ENCODE measurements at regions not wholly inside any gene's neighbourhood (a gene's known extent, or its start where the extent isn't known, plus 50 kb on each side); places are given as distances from the start of the nearest gene placed in this dataset.
"Not testable (repeated sequence)": the region's sequence is repeated elsewhere in the genome, so short reads cannot be mapped to it uniquely, and the experiment has no call there.

DNA sequence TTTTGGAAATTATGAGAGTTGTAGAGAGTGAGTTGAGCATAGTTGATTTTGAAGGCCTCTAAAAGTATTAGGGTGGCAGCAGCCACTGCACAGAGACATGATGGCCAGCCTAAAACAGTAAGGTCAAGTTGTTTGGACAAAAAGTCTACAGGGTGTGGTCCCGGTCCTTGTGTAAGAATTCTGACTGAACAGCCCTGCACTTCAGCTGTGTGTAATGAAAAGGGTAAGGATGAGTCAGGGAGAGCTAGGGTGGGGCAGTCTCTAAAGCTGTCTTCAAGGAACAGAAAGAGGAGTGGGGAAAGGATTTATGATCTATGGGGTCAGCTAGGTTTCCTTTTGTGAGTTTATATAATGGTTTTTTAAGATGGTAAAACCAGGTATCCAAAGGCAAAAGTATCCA is 284.8 kb downstream of the RPS4Y2 start:
- TF ChIP-seq POLR2A (IDR thresholded peaks at IDR 0.05) = not testable (repeated sequence)
- TF ChIP-seq, protein P1, sequence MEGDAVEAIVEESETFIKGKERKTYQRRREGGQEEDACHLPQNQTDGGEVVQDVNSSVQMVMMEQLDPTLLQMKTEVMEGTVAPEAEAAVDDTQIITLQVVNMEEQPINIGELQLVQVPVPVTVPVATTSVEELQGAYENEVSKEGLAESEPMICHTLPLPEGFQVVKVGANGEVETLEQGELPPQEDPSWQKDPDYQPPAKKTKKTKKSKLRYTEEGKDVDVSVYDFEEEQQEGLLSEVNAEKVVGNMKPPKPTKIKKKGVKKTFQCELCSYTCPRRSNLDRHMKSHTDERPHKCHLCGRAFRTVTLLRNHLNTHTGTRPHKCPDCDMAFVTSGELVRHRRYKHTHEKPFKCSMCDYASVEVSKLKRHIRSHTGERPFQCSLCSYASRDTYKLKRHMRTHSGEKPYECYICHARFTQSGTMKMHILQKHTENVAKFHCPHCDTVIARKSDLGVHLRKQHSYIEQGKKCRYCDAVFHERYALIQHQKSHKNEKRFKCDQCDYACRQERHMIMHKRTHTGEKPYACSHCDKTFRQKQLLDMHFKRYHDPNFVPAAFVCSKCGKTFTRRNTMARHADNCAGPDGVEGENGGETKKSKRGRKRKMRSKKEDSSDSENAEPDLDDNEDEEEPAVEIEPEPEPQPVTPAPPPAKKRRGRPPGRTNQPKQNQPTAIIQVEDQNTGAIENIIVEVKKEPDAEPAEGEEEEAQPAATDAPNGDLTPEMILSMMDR (IDR thresholded peaks at IDR 0.05) = not testable (repeated sequence)
